ENCODE measurements at regions not wholly inside any gene's neighbourhood (a gene's known extent, or its start where the extent isn't known, plus 50 kb on each side); places are given as distances from the start of the nearest gene placed in this dataset.

- H3K4me3 ChIP-seq, result no peak overlapping the region
- TF ChIP-seq POLR2A (IDR thresholded peaks at IDR 0.05) (no peak), EP300 (IDR thresholded peaks at IDR 0.05) (no peak), POLR2AphosphoS5 (IDR thresholded peaks at IDR 0.05) (no peak)
- TF ChIP-seq, protein P1, sequence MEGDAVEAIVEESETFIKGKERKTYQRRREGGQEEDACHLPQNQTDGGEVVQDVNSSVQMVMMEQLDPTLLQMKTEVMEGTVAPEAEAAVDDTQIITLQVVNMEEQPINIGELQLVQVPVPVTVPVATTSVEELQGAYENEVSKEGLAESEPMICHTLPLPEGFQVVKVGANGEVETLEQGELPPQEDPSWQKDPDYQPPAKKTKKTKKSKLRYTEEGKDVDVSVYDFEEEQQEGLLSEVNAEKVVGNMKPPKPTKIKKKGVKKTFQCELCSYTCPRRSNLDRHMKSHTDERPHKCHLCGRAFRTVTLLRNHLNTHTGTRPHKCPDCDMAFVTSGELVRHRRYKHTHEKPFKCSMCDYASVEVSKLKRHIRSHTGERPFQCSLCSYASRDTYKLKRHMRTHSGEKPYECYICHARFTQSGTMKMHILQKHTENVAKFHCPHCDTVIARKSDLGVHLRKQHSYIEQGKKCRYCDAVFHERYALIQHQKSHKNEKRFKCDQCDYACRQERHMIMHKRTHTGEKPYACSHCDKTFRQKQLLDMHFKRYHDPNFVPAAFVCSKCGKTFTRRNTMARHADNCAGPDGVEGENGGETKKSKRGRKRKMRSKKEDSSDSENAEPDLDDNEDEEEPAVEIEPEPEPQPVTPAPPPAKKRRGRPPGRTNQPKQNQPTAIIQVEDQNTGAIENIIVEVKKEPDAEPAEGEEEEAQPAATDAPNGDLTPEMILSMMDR (IDR thresholded peaks at IDR 0.05), result no peak
These were observed 556.0 kb downstream of the TRIML1 start for GRCh38 chr4:188695261-188695660.

GRCh38 chr4:188697243-188697642 is 558.0 kb downstream of the TRIML1 start:
- H3K36me3 ChIP-seq, result no peaks in the 10 kb centered on the region
- no peak overlapping the region for H3K4me3 ChIP-seq
- 85% methylated on average over 1 of the region's 1 CpG for WGBS
- H3K27me3 ChIP-seq, result no peaks in the 10 kb centered on the region
- H3K4me1 ChIP-seq, result no peaks in the 10 kb centered on the region
- no peak overlapping the region for H3K27ac ChIP-seq
- TF ChIP-seq, protein P1 (IDR thresholded peaks at IDR 0.05), result no peak
- no peak for TF ChIP-seq EP300 (IDR thresholded peaks at IDR 0.05)
- no peak for TF ChIP-seq POLR2AphosphoS5 (IDR thresholded peaks at IDR 0.05)
- TF ChIP-seq POLR2A (IDR thresholded peaks at IDR 0.05), result no peak
- DNase-seq (ENCODE audit: low spot score in 2 of 2), result no peak
- H3K9me3 ChIP-seq, result no peaks in the 10 kb centered on the region

More at GRCh38 chr4:188695261-188695660, 556.0 kb downstream of the TRIML1 start:
- 79% methylated on average over 5 of the region's 5 CpGs for WGBS
- Histone ChIP-seq H3K36me3 (no peaks in the 10 kb centered on the region), H3K27ac (no peak overlapping the region), H3K27me3 (no peaks in the 10 kb centered on the region), H3K4me1 (no peaks in the 10 kb centered on the region), H3K9me3 (no peaks in the 10 kb centered on the region)
- no peak for DNase-seq (ENCODE audit: low spot score in 2 of 2)

DNA sequence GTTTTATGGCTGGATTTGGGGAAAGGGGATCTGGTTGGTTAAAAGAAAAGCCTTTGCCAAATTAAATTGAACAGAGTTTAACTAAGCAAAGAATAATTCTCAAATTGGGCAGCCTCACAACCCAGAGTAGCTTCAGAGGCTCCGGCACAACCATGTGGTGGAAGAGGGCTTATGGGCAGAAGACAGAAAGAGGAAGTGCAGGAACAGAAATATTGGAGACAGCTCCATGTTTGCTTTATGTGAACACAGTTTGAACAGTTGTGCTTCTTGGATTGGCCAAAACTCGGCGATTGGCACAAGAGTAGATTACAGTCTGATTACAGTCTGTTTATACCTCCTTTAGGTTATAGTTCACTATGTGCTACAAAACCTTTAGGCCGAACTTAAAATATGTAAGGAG is 562.7 kb downstream of the TRIML1 start:
- H3K4me1 ChIP-seq, result no peaks in the 10 kb centered on the region
- 93% methylated on average over 4 of the region's 4 CpGs for WGBS
- H3K4me3 ChIP-seq, result no peak overlapping the region
- H3K36me3 ChIP-seq, result no peaks in the 10 kb centered on the region
- no peak for DNase-seq (ENCODE audit: low spot score in 2 of 2)
- no peak overlapping the region for H3K27ac ChIP-seq
- TF ChIP-seq EP300 (IDR thresholded peaks at IDR 0.05), result no peak
- TF ChIP-seq, protein P1 (IDR thresholded peaks at IDR 0.05), result no peak
- no peaks in the 10 kb centered on the region for H3K9me3 ChIP-seq
- no peaks in the 10 kb centered on the region for H3K27me3 ChIP-seq

DNA sequence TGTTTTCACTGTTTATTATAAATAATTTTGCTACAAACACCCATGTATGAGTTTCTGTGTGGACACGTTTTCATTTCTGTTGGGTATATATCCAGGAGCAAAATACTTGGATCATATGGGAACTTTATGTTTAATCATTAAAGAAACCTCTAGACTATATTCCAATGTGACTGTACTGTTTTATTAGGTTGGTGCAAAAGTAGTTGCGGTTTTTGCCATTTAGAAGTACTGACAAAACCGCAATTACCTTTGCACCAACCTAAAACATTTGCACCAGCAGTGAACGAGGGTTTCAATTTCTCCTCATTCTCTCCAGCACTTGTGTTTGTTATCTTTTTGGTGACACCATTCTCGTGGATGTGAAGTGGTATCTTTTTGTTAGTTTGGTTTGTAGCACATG is 565.0 kb downstream of the TRIML1 start:
- Histone ChIP-seq H3K27me3 (no peaks in the 10 kb centered on the region), H3K27ac (no peak overlapping the region), H3K36me3 (no peaks in the 10 kb centered on the region), H3K4me3 (no peak overlapping the region), H3K9me3 (no peaks in the 10 kb centered on the region), H3K4me1 (no peaks in the 10 kb centered on the region)
- WGBS, result 88% methylated on average over 5 of the region's 5 CpGs
- no peak for DNase-seq (ENCODE audit: low spot score in 2 of 2)
- TF ChIP-seq EP300 (IDR thresholded peaks at IDR 0.05), result no peak
- no peak for TF ChIP-seq POLR2AphosphoS5 (IDR thresholded peaks at IDR 0.05)
- no peak for TF ChIP-seq POLR2A (IDR thresholded peaks at IDR 0.05)
- TF ChIP-seq, protein P1 (IDR thresholded peaks at IDR 0.05), result no peak

- Histone ChIP-seq H3K9me3 (no peaks in the 10 kb centered on the region), H3K4me1 (no peaks in the 10 kb centered on the region), H3K36me3 (no peaks in the 10 kb centered on the region), H3K27ac (no peak overlapping the region), H3K4me3 (no peak overlapping the region), H3K27me3 (no peaks in the 10 kb centered on the region)
- TF ChIP-seq POLR2A (IDR thresholded peaks at IDR 0.05) (no peak), EP300 (IDR thresholded peaks at IDR 0.05) (no peak), POLR2AphosphoS5 (IDR thresholded peaks at IDR 0.05) (no peak)
- TF ChIP-seq, protein P1 (IDR thresholded peaks at IDR 0.05), result no peak
- 46% methylated on average over 4 of the region's 4 CpGs for WGBS
- DNase-seq (ENCODE audit: low spot score in 2 of 2), result no peak
These were observed 567.8 kb downstream of the TRIML1 start for GRCh38 chr4:188707036-188707435.
